Non-pigmented ciliary epithelial cell (primary cell): ENCODE measurements at regions not wholly inside any gene's neighbourhood (a gene's known extent, or its start where the extent isn't known, plus 50 kb on each side); places are given as distances from the start of the nearest gene placed in this dataset.
"Not testable (repeated sequence)": the region's sequence is repeated elsewhere in the genome, so short reads cannot be mapped to it uniquely, and the experiment has no call there.

Experiments
- DNase-seq: peaks from one replicate; pipeline ENCODE4 v3.0.0-alpha.2; 2010; ENCODE audit warnings: low read depth

DNA sequence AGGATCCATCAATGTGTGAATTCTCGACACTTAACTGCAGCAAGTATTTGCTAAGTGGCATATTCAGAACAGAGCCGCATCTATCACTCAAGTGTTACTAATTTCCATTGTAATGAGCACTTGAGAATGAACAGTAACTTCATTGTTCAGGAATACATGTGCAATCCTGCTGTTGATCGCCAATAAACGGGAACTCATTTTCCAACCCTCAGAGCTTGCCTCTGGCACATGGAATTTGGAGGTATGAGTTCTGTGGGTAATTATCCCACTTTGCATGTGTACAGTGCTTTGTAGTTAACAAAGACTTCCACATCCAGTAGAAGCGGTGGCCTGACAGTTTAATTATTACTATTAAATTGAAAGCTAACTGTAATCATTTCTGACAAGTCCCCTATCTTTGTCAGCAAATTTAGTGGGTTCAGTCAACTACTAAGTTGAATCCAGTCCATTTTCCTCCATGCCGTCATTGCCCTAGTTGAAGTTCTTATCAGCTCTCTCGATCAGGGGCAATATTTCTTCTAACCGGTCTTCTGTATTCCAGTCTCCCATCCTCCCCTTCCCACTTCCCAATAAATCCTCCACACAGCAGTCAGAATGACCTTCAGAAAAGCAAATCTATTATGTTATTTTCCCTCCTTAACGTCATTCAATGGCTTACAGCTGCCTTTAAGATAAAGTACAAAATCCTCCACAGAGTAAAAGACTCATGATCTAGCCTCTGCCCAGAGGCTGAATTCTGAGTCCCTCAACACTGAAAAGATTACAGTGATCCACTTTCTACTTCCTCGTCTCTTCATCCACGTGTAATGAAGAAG is 62.4 kb upstream of the GBA3 start:
- not testable (repeated sequence) for DNase-seq

DNA sequence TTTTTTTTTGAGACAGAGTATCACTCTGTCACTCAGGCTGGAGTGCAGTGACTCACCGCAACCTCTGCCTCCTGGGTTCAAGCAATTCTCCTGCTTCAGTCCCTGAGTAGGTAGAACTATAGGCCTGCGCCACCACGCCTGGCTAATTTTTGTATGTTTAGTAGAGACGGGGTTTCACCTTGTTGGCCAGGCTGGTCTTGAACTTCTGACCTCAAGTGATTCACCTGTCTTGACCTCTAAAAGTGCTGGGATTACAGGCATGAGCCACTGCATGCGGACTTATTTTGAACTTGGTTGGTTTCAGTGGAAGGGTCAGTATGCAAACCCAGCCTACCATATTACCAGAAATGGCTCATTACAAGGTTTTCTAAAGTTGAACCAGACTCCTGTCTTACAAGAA is 61.6 kb upstream of the GBA3 start:
- not testable (repeated sequence) for DNase-seq

DNA sequence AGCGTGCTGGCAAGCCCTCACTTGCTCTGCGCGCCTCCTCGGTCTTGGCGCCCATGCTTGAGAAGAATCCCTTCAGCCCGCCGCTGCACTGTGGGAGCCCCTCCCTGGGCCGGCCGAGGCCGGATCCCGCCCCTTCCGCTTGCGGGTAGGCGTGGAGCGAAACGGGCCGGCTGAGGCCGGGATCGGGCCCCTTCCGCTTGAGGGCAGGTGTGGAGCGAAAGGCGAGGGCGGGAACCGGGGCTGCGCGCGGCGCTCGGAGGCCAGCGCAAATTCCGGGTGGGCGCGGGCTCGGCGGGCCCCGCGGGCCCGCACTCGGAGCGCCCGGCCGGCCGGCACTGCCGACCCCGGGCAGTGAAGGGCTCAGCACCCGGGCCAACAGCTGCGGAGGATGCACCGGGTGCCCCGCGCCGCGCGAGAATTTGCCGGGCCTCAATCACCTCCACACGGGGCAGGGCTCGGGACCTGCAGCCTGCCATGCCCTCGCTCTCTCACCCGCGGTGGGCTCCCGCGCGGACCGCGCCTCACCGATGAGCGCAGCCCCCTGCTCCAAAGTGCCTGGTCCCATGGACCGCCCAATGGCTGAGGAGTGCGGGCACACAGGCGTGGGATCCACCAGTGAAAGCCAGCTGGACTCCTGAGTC is 58.1 kb upstream of the GBA3 start:
- DNase-seq, result no peak

DNA sequence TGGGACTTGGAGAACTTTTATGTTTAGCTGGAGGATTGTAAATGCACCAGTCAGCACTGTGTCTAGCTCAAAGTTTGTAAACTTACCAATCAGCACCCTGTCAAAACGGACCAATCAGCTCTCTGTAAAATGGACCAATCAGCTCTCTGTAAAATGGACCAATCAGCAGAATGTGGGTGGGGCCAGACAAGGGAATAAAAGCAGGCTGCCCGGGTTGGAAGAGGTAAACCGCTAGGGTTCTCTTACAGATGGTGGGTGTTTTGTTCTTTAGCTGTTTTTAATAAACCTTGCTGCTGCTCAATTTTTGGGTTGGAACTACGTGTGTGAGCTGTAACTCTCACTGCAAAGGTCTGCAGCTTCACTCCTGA is 57.6 kb upstream of the GBA3 start:
- DNase-seq, result not testable (repeated sequence)

DNA sequence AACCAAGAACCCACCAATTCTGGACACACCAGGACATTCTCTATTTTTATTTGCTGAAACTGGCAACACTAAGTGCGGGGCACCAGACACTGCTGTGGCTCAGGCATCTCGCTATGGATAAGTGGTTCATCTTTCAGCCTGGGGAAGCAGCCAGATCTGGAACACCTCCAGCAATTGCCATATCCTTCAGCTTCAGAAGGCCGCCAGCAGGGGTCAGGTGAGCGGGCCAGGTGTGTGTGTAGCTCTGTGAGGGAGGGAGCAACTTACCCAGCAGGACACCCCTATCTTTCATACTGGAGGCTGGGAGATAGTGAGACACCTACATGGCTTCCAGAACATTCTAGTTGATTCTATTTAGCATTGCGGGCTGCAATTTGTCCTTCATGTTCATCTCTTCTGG is 57.0 kb upstream of the GBA3 start:
- DNase-seq, result no peak

DNA sequence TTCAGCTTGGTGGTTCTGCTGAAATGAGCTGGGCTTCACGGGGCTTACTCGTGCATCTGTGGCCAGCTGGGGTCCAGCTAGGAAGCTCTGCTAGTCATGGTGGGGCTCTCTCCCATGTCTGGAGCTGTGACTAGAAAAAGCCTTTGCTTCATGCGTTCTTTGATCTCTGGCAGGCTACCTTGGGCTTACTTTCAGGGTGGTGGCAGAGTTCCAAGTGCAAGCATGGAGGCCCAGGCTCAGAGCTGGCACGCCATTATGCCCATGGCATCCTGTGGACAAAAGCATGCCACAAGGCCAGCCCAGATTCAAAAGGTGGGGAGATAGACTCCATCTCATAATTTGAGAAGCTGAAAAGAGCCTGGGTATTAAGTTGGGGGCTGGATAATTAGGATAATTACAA is 55.4 kb upstream of the GBA3 start:
- DNase-seq, result no peak
